HG03095 (cell line): ENCODE measurements at regions not wholly inside any gene's neighbourhood (a gene's known extent, or its start where the extent isn't known, plus 50 kb on each side); places are given as distances from the start of the nearest gene placed in this dataset.
"Not testable (repeated sequence)": the region's sequence is repeated elsewhere in the genome, so short reads cannot be mapped to it uniquely, and the experiment has no call there.

Source experiments
- ATAC-seq: cut with Tn5 transposase; IDR thresholded peaks from one replicate; pipeline ENCODE4 v1.9.1; 2021; ENCODE audit warnings: moderate library complexity; ENCODE audit not compliant: unreplicated experiment

- ATAC-seq = no peak
These were observed 288.1 kb upstream of the CELF4 start for GRCh38 chr18:37853706-37854105.

- ATAC-seq = no peak
These were observed 286.9 kb upstream of the CELF4 start for GRCh38 chr18:37852464-37852863.

- ATAC-seq = no peak
These were observed 281.9 kb upstream of the CELF4 start for GRCh38 chr18:37847544-37847943.

- no peak for ATAC-seq
These were observed 281.4 kb upstream of the CELF4 start for GRCh38 chr18:37846996-37847395.

- ATAC-seq = no peak
These were observed 279.9 kb upstream of the CELF4 start for GRCh38 chr18:37845498-37845897.

- ATAC-seq = no peak
These were observed 278.8 kb upstream of the CELF4 start for GRCh38 chr18:37844209-37844970.

- ATAC-seq = no peak
These were observed 272.5 kb upstream of the CELF4 start for GRCh38 chr18:37838083-37838482.

- no peak for ATAC-seq
These were observed 270.7 kb upstream of the CELF4 start for GRCh38 chr18:37836071-37836970.

- ATAC-seq = not testable (repeated sequence)
These were observed 266.6 kb upstream of the CELF4 start for GRCh38 chr18:37832010-37832695.

- no peak for ATAC-seq
These were observed 247.4 kb upstream of the CELF4 start for GRCh38 chr18:37812961-37813360.

- no peak for ATAC-seq
These were observed 240.3 kb upstream of the CELF4 start for GRCh38 chr18:37805773-37806404.

- ATAC-seq = no peak
These were observed 231.3 kb upstream of the CELF4 start for GRCh38 chr18:37796823-37797349.

GRCh38 chr18:37787452-37787851 is 221.9 kb upstream of the CELF4 start:
- no peak for ATAC-seq

GRCh38 chr18:37783771-37784170 is 218.2 kb upstream of the CELF4 start:
- ATAC-seq = no peak

- ATAC-seq = no peak
These were observed 213.6 kb upstream of the CELF4 start for GRCh38 chr18:37779220-37779619.

- ATAC-seq = peak; percentile 87
These were observed 213.0 kb upstream of the CELF4 start for GRCh38 chr18:37778417-37779165.

- ATAC-seq = no peak
These were observed 204.2 kb upstream of the CELF4 start for GRCh38 chr18:37769826-37770225.

- no peak for ATAC-seq
These were observed 199.1 kb upstream of the CELF4 start for GRCh38 chr18:37764541-37765288.

- no peak for ATAC-seq
These were observed 196.6 kb upstream of the CELF4 start for GRCh38 chr18:37762076-37762621.
